Progenitor cell of endocrine pancreas (in vitro differentiated cells): ENCODE measurements at regions not wholly inside any gene's neighbourhood (a gene's known extent, or its start where the extent isn't known, plus 50 kb on each side); places are given as distances from the start of the nearest gene placed in this dataset.

Experiments used
- DNase-seq: peaks from one replicate; pipeline ENCODE4 v3.0.0; 2021; ENCODE audit warnings: low spot score; ENCODE audit not compliant: unreplicated experiment
- H3K27ac Mint-ChIP-seq: 2 replicates; pipeline ENCODE4 v1.8.0; 2021; ENCODE audit warnings: mild to moderate bottlenecking, moderate library complexity, mixed read lengths
- H3K27me3 Mint-ChIP-seq: 2 replicates; pipeline ENCODE4 v1.8.0; 2021; ENCODE audit warnings: mixed read lengths
- H3K36me3 Mint-ChIP-seq: 2 replicates; pipeline ENCODE4 v1.8.0; 2022; ENCODE audit warnings: mixed read lengths; ENCODE audit not compliant: insufficient read depth
- H3K4me1 Mint-ChIP-seq: 2 replicates; pipeline ENCODE4 v1.8.0; 2021; ENCODE audit warnings: low read depth, mixed read lengths
- H3K4me3 Mint-ChIP-seq: 2 replicates; pipeline ENCODE4 v1.8.0; 2021; ENCODE audit warnings: low read depth, mild to moderate bottlenecking, moderate library complexity, mixed read lengths
- H3K9me3 Mint-ChIP-seq: 2 replicates; pipeline ENCODE4 v1.8.0; 2021; ENCODE audit warnings: low read depth, mixed read lengths
- TF ChIP-seq, protein P1 (sequence below): fragments of 200-600 bp; sonication (generic); IDR thresholded peaks from one replicate; pipeline ENCODE4 v1.5.0; 2021; ENCODE audit warnings: antibody characterized with exemption, mild to moderate bottlenecking; ENCODE audit not compliant: unreplicated experiment

GRCh38 chr17:65455154-65455971, 106.1 kb downstream of the AXIN2 start:
- peaks cover 15% of the 10 kb centered on the region for H3K27me3 Mint-ChIP-seq
- TF ChIP-seq, protein P1, sequence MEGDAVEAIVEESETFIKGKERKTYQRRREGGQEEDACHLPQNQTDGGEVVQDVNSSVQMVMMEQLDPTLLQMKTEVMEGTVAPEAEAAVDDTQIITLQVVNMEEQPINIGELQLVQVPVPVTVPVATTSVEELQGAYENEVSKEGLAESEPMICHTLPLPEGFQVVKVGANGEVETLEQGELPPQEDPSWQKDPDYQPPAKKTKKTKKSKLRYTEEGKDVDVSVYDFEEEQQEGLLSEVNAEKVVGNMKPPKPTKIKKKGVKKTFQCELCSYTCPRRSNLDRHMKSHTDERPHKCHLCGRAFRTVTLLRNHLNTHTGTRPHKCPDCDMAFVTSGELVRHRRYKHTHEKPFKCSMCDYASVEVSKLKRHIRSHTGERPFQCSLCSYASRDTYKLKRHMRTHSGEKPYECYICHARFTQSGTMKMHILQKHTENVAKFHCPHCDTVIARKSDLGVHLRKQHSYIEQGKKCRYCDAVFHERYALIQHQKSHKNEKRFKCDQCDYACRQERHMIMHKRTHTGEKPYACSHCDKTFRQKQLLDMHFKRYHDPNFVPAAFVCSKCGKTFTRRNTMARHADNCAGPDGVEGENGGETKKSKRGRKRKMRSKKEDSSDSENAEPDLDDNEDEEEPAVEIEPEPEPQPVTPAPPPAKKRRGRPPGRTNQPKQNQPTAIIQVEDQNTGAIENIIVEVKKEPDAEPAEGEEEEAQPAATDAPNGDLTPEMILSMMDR, result no peak
- H3K4me3 Mint-ChIP-seq, result no peak overlapping the region
- DNase-seq, result no peak
- no peaks in the 10 kb centered on the region for H3K9me3 Mint-ChIP-seq
- peaks cover 9% of the 10 kb centered on the region for H3K4me1 Mint-ChIP-seq
- H3K27ac Mint-ChIP-seq, result no peak overlapping the region
- no peaks in the 10 kb centered on the region for H3K36me3 Mint-ChIP-seq

DNA sequence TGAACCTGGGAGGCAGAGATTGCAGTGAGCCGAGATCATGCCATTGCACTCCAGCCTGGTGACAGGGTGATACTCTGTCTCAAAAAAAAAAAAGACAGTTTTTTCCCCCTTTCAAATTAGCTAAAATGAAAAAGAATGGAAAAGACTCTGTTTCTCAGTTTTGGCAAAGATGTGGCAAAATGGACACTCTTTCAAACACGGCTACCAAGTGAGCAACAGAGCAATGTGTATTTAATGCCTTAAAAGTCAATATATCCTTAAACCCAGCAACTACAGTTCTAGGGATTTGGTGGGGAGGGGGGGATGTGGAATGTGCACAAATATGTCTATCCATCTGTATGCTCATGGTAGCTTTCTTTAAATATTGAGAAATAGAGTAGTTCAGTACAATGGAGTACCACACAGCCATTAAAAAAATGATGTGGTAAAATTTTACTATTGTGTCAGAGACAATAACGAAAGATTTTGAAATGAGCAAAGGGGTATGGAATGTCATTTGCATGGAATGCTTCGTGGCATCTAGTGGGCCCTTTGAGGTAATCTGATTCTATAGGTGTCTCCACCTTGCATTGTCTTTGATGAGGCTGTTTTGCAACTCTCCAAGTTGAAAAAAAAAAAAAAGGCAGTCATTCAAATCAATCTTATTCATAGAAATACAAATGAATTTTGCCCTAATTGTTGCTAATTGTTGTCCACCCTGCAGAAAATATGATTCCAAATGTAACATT, 108.1 kb downstream of the AXIN2 start:
- Mint-ChIP-seq H3K9me3 (peaks cover 3% of the 10 kb centered on the region), H3K27me3 (peaks cover 10% of the 10 kb centered on the region), H3K27ac (no peak overlapping the region), H3K36me3 (no peaks in the 10 kb centered on the region), H3K4me3 (no peak overlapping the region), H3K4me1 (peaks cover 1% of the 10 kb centered on the region)
- TF ChIP-seq, protein P1, result no peak
- no peak for DNase-seq

DNA sequence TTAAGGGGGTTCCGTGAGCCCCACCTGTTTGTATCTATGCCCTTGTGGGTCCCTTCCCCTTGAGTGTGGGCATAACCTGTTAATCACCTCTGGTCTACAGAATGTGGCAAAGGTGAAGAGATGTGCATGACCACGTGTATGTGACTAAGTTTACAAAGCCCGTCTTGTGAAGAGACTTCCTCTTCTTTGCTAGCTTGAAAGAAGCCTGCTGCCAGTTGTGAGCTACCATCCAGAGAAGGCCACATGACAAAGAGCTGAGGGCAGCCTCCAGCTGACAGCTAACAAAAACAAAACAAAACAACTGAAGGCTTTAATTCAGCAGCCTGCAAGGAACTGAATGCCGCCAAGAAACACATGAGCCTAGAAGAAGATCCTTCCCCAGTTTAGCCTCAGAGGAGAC, 112.0 kb downstream of the AXIN2 start:
- TF ChIP-seq, protein P1, result no peak
- Mint-ChIP-seq H3K9me3 (peaks cover 3% of the 10 kb centered on the region), H3K36me3 (no peaks in the 10 kb centered on the region), H3K27ac (no peak overlapping the region), H3K27me3 (peaks cover 16% of the 10 kb centered on the region), H3K4me1 (no peaks in the 10 kb centered on the region), H3K4me3 (no peak overlapping the region)
- DNase-seq, result no peak

DNA sequence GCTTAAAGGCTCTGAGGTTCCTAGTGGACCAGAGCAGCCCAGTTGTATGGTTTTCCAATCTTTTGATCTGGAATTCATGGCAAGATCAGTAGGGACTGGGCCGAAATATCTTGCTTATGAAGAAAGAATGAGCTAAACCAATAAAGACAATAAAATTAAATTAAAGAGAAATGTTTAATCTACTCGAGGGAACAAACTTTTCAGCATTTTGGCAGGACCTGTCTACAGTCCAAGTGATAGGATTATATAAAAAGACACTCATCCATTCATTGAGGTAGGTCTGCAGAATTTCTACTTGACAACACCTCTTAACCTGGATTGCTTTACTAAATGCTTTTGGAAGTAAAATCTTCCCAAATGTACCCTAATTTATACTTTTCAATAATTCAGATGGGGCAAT, 113.6 kb downstream of the AXIN2 start:
- H3K27ac Mint-ChIP-seq, result no peak overlapping the region
- TF ChIP-seq, protein P1, result no peak
- peaks cover 3% of the 10 kb centered on the region for H3K9me3 Mint-ChIP-seq
- H3K27me3 Mint-ChIP-seq, result peaks cover 20% of the 10 kb centered on the region
- H3K36me3 Mint-ChIP-seq, result no peaks in the 10 kb centered on the region
- no peak for DNase-seq
- no peaks in the 10 kb centered on the region for H3K4me1 Mint-ChIP-seq
- H3K4me3 Mint-ChIP-seq, result no peak overlapping the region

GRCh38 chr17:65446838-65447526, 114.5 kb downstream of the AXIN2 start:
- H3K9me3 Mint-ChIP-seq, result peaks cover 3% of the 10 kb centered on the region
- TF ChIP-seq, protein P1, result no peak
- no peak overlapping the region for H3K27ac Mint-ChIP-seq
- H3K4me3 Mint-ChIP-seq, result no peak overlapping the region
- no peak for DNase-seq
- peaks cover 20% of the 10 kb centered on the region for H3K27me3 Mint-ChIP-seq
- no peaks in the 10 kb centered on the region for H3K36me3 Mint-ChIP-seq
- H3K4me1 Mint-ChIP-seq, result no peaks in the 10 kb centered on the region
